DND-41 (cell line): ENCODE measurements at regions not wholly inside any gene's neighbourhood (a gene's known extent, or its start where the extent isn't known, plus 50 kb on each side); places are given as distances from the start of the nearest gene placed in this dataset.

Experiments used
- ATAC-seq: fragments of 200-7000 bp; cut with Tn5 transposase; 3 replicates; pipeline ENCODE4 v1.9.1; 2021; ENCODE audit warnings: low read depth; ENCODE audit not compliant: insufficient read depth
- DNase-seq: peaks from one replicate; pipeline ENCODE4 v3.0.0-alpha.2; 2020
- H2AFZ ChIP-seq: 2 replicates; pipeline ENCODE4 v1.6.0; 2012; ENCODE audit warnings: low read depth, low read length
- H3K27ac ChIP-seq: 2 replicates; pipeline ENCODE4 v1.5.1; 2012; ENCODE audit warnings: low read length, inconsistent platforms
- H3K27me3 ChIP-seq: fragments of 200-600 bp; sonication (generic); 2 replicates; pipeline ENCODE4 v1.6.0; 2012; ENCODE audit warnings: low read length, mild to moderate bottlenecking, inconsistent platforms; ENCODE audit not compliant: insufficient read depth, poor library complexity
- H3K36me3 ChIP-seq: 2 replicates; pipeline ENCODE4 v1.5.1; 2012; ENCODE audit warnings: low read length, inconsistent platforms; ENCODE audit not compliant: insufficient read depth
- H3K4me1 ChIP-seq: 2 replicates; pipeline ENCODE4 v1.5.1; 2012; ENCODE audit warnings: mild to moderate bottlenecking, low read length; ENCODE audit not compliant: insufficient read depth
- H3K4me2 ChIP-seq: 2 replicates; pipeline ENCODE4 v1.6.0; 2012; ENCODE audit warnings: mild to moderate bottlenecking, moderate library complexity, low read length, inconsistent platforms; ENCODE audit not compliant: insufficient read depth
- H3K4me3 ChIP-seq, 2 experiments: fragments of 200-600 bp in 1 of 2; shearing (Covaris generic) in 1 of 2; 2 replicates each; pipeline ENCODE4 v1.5.1; 2012 to 2016; ENCODE audit warnings: inconsistent platforms in 2 of 2, low read length in 2 of 2, mild to moderate bottlenecking in 2 of 2, low read depth in 1 of 2, moderate library complexity in 1 of 2
- H3K79me2 ChIP-seq: 2 replicates; pipeline ENCODE4 v1.6.0; 2012; ENCODE audit warnings: low read length, inconsistent platforms; ENCODE audit not compliant: insufficient read depth
- H3K9ac ChIP-seq: 2 replicates; pipeline ENCODE4 v1.6.0; 2012; ENCODE audit warnings: low read depth, mild to moderate bottlenecking, inconsistent platforms, low read length, moderate library complexity
- H3K9me3 ChIP-seq: 2 replicates; pipeline ENCODE4 v1.5.1; 2012; ENCODE audit warnings: low read length, moderate library complexity, mild to moderate bottlenecking, inconsistent platforms; ENCODE audit not compliant: insufficient read depth, severe bottlenecking
- H4K20me1 ChIP-seq: 2 replicates; pipeline ENCODE4 v1.6.0; 2012; ENCODE audit warnings: low read length; ENCODE audit not compliant: insufficient read depth
- CTCF ChIP-seq: IDR thresholded peaks from 2 replicates; pipeline ENCODE4 v1.5.1; 2012; ENCODE audit warnings: borderline replicate concordance, low read length, moderate library complexity, mild to moderate bottlenecking; ENCODE audit not compliant: poor library complexity, severe bottlenecking; ENCODE audit errors: extremely low read depth
- EZH2 ChIP-seq: IDR thresholded peaks from 3 replicates; pipeline ENCODE4 v1.6.1; 2012; ENCODE audit warnings: borderline replicate concordance, low read depth, mild to moderate bottlenecking, moderate library complexity, low read length, inconsistent platforms; ENCODE audit not compliant: severe bottlenecking

- H3K9me3 ChIP-seq: no peaks in the 10 kb centered on the region
- DNase-seq (no peak), ATAC-seq (no peak)
- H3K4me3 ChIP-seq: no peak overlapping the region
- no peaks in the 10 kb centered on the region for H3K79me2 ChIP-seq
- H2AFZ ChIP-seq: no peak overlapping the region
- H3K27me3 ChIP-seq: no peaks in the 10 kb centered on the region
- H3K36me3 ChIP-seq: no peaks in the 10 kb centered on the region
- no peaks in the 10 kb centered on the region for H4K20me1 ChIP-seq
- H3K9ac ChIP-seq: no peak overlapping the region
- H3K4me2 ChIP-seq: no peak overlapping the region
- H3K4me1 ChIP-seq: no peaks in the 10 kb centered on the region
- H3K27ac ChIP-seq: no peak overlapping the region
- no peak for TF ChIP-seq CTCF
- TF ChIP-seq EZH2: no peak
These were observed 56.9 kb upstream of the CADM1 start for GRCh38 chr11:115561116-115561515.

- Histone ChIP-seq H2AFZ (no peak overlapping the region), H3K4me1 (no peaks in the 10 kb centered on the region), H3K9ac (no peak overlapping the region), H3K4me3 (no peak overlapping the region), H3K4me2 (no peak overlapping the region), H3K27ac (no peak overlapping the region), H4K20me1 (no peaks in the 10 kb centered on the region), H3K36me3 (no peaks in the 10 kb centered on the region), H3K27me3 (no peaks in the 10 kb centered on the region), H3K79me2 (no peaks in the 10 kb centered on the region), H3K9me3 (no peaks in the 10 kb centered on the region)
- DNase-seq: no peak
- ATAC-seq: no peak
- TF ChIP-seq EZH2 (no peak), CTCF (no peak)
These were observed 54.4 kb upstream of the CADM1 start for GRCh38 chr11:115558635-115559034.

- TF ChIP-seq EZH2 (no peak), CTCF (no peak)
These were observed 53.5 kb upstream of the CADM1 start for GRCh38 chr11:115557681-115558080.

GRCh38 chr11:115556984-115557383 is 52.8 kb upstream of the CADM1 start:
- ATAC-seq (no peak), DNase-seq (no peak)
- H3K36me3 ChIP-seq: no peaks in the 10 kb centered on the region
- H4K20me1 ChIP-seq: no peaks in the 10 kb centered on the region
- H3K9me3 ChIP-seq: no peaks in the 10 kb centered on the region
- H3K27me3 ChIP-seq: no peaks in the 10 kb centered on the region
- H3K79me2 ChIP-seq: no peaks in the 10 kb centered on the region
- no peak overlapping the region for H3K9ac ChIP-seq
- H2AFZ ChIP-seq: no peak overlapping the region
- no peak overlapping the region for H3K4me3 ChIP-seq
- H3K4me2 ChIP-seq: no peak overlapping the region
- no peak for TF ChIP-seq CTCF
- no peak for TF ChIP-seq EZH2
- H3K4me1 ChIP-seq: no peaks in the 10 kb centered on the region
- H3K27ac ChIP-seq: no peak overlapping the region

More at GRCh38 chr11:115557681-115558080, 53.5 kb upstream of the CADM1 start:
- Histone ChIP-seq H3K79me2 (no peaks in the 10 kb centered on the region), H4K20me1 (no peaks in the 10 kb centered on the region), H3K36me3 (no peaks in the 10 kb centered on the region), H3K9me3 (no peaks in the 10 kb centered on the region), H3K4me3 (no peak overlapping the region), H3K4me1 (no peaks in the 10 kb centered on the region), H3K27me3 (no peaks in the 10 kb centered on the region), H3K9ac (no peak overlapping the region), H2AFZ (no peak overlapping the region), H3K27ac (no peak overlapping the region), H3K4me2 (no peak overlapping the region)
- DNase-seq: no peak
- no peak for ATAC-seq
